ENCODE measurements at regions not wholly inside any gene's neighbourhood (a gene's known extent, or its start where the extent isn't known, plus 50 kb on each side); places are given as distances from the start of the nearest gene placed in this dataset.

- H3K9ac ChIP-seq: no peak overlapping the region
- H3K36me3 ChIP-seq: no peaks in the 10 kb centered on the region
- H3K27me3 ChIP-seq: no peaks in the 10 kb centered on the region
- H3K4me3 ChIP-seq: no peak overlapping the region
- H3K27ac ChIP-seq: no peak overlapping the region
- H4K20me1 ChIP-seq: no peaks in the 10 kb centered on the region
- no peak for TF ChIP-seq Cebpa-rat (IDR thresholded peaks at IDR 0.05)
- H3K9me3 ChIP-seq (replicated peaks in 1 of 11): no peaks in the 10 kb centered on the region
- H3K4me2 ChIP-seq: no peak overlapping the region
- H3K4me1 ChIP-seq: no peaks in the 10 kb centered on the region
Measured at GRCh38 chr15:73001840-73002239, 50.4 kb upstream of the NEO1 start.

- no peaks in the 10 kb centered on the region for H3K4me1 ChIP-seq
- TF ChIP-seq Cebpa-rat (IDR thresholded peaks at IDR 0.05): no peak
- H3K9ac ChIP-seq: no peak overlapping the region
- no peaks in the 10 kb centered on the region for H3K36me3 ChIP-seq
- no peaks in the 10 kb centered on the region for H3K27me3 ChIP-seq
- H3K4me3 ChIP-seq: no peak overlapping the region
- no peaks in the 10 kb centered on the region for H4K20me1 ChIP-seq
- H3K9me3 ChIP-seq (replicated peaks in 1 of 11): no peaks in the 10 kb centered on the region
- no peak overlapping the region for H3K27ac ChIP-seq
- no peak overlapping the region for H3K4me2 ChIP-seq
Measured at GRCh38 chr15:73000293-73000692, 52.0 kb upstream of the NEO1 start.

- Histone ChIP-seq H3K9ac (no peak overlapping the region), H3K27me3 (no peaks in the 10 kb centered on the region), H3K9me3 (replicated peaks in 1 of 11) (no peaks in the 10 kb centered on the region), H3K27ac (no peak overlapping the region), H3K4me3 (no peak overlapping the region), H4K20me1 (no peaks in the 10 kb centered on the region), H3K36me3 (no peaks in the 10 kb centered on the region), H3K4me2 (no peak overlapping the region), H3K4me1 (no peaks in the 10 kb centered on the region)
- no peak for TF ChIP-seq Cebpa-rat (IDR thresholded peaks at IDR 0.05)
Measured at GRCh38 chr15:72999586-72999985, 52.7 kb upstream of the NEO1 start.

- H3K27me3 ChIP-seq: no peaks in the 10 kb centered on the region
- H3K27ac ChIP-seq: no peak overlapping the region
- no peaks in the 10 kb centered on the region for H3K9me3 ChIP-seq (replicated peaks in 1 of 11)
- no peak overlapping the region for H3K9ac ChIP-seq
- H3K4me1 ChIP-seq: no peaks in the 10 kb centered on the region
- H4K20me1 ChIP-seq: no peaks in the 10 kb centered on the region
- H3K4me3 ChIP-seq: no peak overlapping the region
- H3K4me2 ChIP-seq: no peak overlapping the region
- TF ChIP-seq Cebpa-rat (IDR thresholded peaks at IDR 0.05): no peak
- H3K36me3 ChIP-seq: no peaks in the 10 kb centered on the region
Measured at GRCh38 chr15:72998681-72999466, 53.4 kb upstream of the NEO1 start.

GRCh38 chr15:72998226-72998625 is 54.0 kb upstream of the NEO1 start:
- Histone ChIP-seq H3K4me2 (no peak overlapping the region), H3K27ac (no peak overlapping the region), H3K4me3 (no peak overlapping the region), H3K9ac (no peak overlapping the region), H3K36me3 (no peaks in the 10 kb centered on the region), H3K9me3 (replicated peaks in 1 of 11) (no peaks in the 10 kb centered on the region), H4K20me1 (no peaks in the 10 kb centered on the region), H3K27me3 (no peaks in the 10 kb centered on the region), H3K4me1 (no peaks in the 10 kb centered on the region)
- no peak for TF ChIP-seq Cebpa-rat (IDR thresholded peaks at IDR 0.05)

- H3K9me3 ChIP-seq (replicated peaks in 1 of 11): no peaks in the 10 kb centered on the region
- H3K4me2 ChIP-seq: no peak overlapping the region
- peaks cover 0 to 17% (median 11%) of the 10 kb centered on the region in 10 experiments; a peak in 12 of 20 replicates for H3K4me1 ChIP-seq
- no peaks in the 10 kb centered on the region for H3K36me3 ChIP-seq
- no peak for TF ChIP-seq Cebpa-rat (IDR thresholded peaks at IDR 0.05)
- no peaks in the 10 kb centered on the region for H3K27me3 ChIP-seq
- no peaks in the 10 kb centered on the region for H4K20me1 ChIP-seq
- no peak overlapping the region for H3K27ac ChIP-seq
- H3K9ac ChIP-seq: no peak overlapping the region
- H3K4me3 ChIP-seq: no peak overlapping the region
Measured at GRCh38 chr15:72995849-72996248, 56.4 kb upstream of the NEO1 start.

GRCh38 chr15:72994534-72995177 is 57.6 kb upstream of the NEO1 start:
- Histone ChIP-seq H3K36me3 (no peaks in the 10 kb centered on the region), H3K9me3 (replicated peaks in 1 of 11) (no peaks in the 10 kb centered on the region), H3K4me2 (no peak overlapping the region), H3K4me1 (peaks cover 0 to 17% (median 11%) of the 10 kb centered on the region in 10 experiments; a peak in 12 of 20 replicates), H3K9ac (no peak overlapping the region), H3K27ac (no peak overlapping the region), H3K4me3 (no peak overlapping the region), H3K27me3 (no peaks in the 10 kb centered on the region), H4K20me1 (no peaks in the 10 kb centered on the region)
- TF ChIP-seq Cebpa-rat (IDR thresholded peaks at IDR 0.05): no peak

GRCh38 chr15:72992841-72993252 is 59.4 kb upstream of the NEO1 start:
- Histone ChIP-seq H3K4me2 (peak overlapping the region in 3 of 11 experiments; percentile 62 to 64 (median 63); a peak in 5 of 22 replicates), H4K20me1 (no peaks in the 10 kb centered on the region), H3K4me3 (no peak overlapping the region), H3K9me3 (replicated peaks in 1 of 11) (no peaks in the 10 kb centered on the region), H3K36me3 (no peaks in the 10 kb centered on the region), H3K27ac (no peak overlapping the region), H3K4me1 (peaks cover 0 to 17% (median 11%) of the 10 kb centered on the region in 10 experiments; a peak in 12 of 20 replicates), H3K9ac (no peak overlapping the region), H3K27me3 (no peaks in the 10 kb centered on the region)
- TF ChIP-seq Cebpa-rat (IDR thresholded peaks at IDR 0.05): no peak

GRCh38 chr15:72991026-72991425 is 61.2 kb upstream of the NEO1 start:
- TF ChIP-seq Cebpa-rat (IDR thresholded peaks at IDR 0.05): no peak

More at GRCh38 chr15:72991026-72991425, 61.2 kb upstream of the NEO1 start:
- Histone ChIP-seq H3K4me1 (peaks cover 0 to 17% (median 11%) of the 10 kb centered on the region in 10 experiments; a peak in 12 of 20 replicates), H3K9ac (no peak overlapping the region), H3K9me3 (replicated peaks in 1 of 11) (no peaks in the 10 kb centered on the region), H4K20me1 (no peaks in the 10 kb centered on the region), H3K4me3 (no peak overlapping the region), H3K27me3 (no peaks in the 10 kb centered on the region), H3K27ac (no peak overlapping the region), H3K36me3 (no peaks in the 10 kb centered on the region), H3K4me2 (no peak overlapping the region)

Data from BLaER1 treated with 17β-estradiol and CSF1 and Interleukin-3, amounts not matched to agents 10 nM and 100 nM (cell line).